Ureter (tissue), 1 donor: ENCODE measurements at regions not wholly inside any gene's neighbourhood (a gene's known extent, or its start where the extent isn't known, plus 50 kb on each side); places are given as distances from the start of the nearest gene placed in this dataset.

Experiments used
- DNase-seq: peaks from one replicate; pipeline ENCODE4 v3.0.0-alpha.2; 2020; ENCODE audit warnings: low spot score
- donor health status: DM: yes; HTN: yes; CAD: no.

GRCh38 chr22:48263431-48263765 lies 1500.9 kb downstream of the TBC1D22A start:
- DNase-seq: no peak

- DNase-seq: no peak
Observed at GRCh38 chr22:48262596-48263430, 1500.4 kb downstream of the TBC1D22A start.

- no peak for DNase-seq
Observed at GRCh38 chr22:48261706-48262105, 1499.3 kb downstream of the TBC1D22A start.

GRCh38 chr22:48261048-48261621 lies 1498.7 kb downstream of the TBC1D22A start:
- DNase-seq: no peak

GRCh38 chr22:48259991-48260670 lies 1497.7 kb downstream of the TBC1D22A start:
- DNase-seq: no peak

- no peak for DNase-seq
Observed at GRCh38 chr22:48258811-48259210, 1496.4 kb downstream of the TBC1D22A start.

GRCh38 chr22:48258064-48258701 lies 1495.7 kb downstream of the TBC1D22A start:
- no peak for DNase-seq

- no peak for DNase-seq
Observed at GRCh38 chr22:48257685-48258055, 1495.2 kb downstream of the TBC1D22A start.

- DNase-seq: no peak
Observed at GRCh38 chr22:48256776-48257684, 1494.6 kb downstream of the TBC1D22A start.

- DNase-seq: no peak
Observed at GRCh38 chr22:48256041-48256739, 1493.7 kb downstream of the TBC1D22A start.

GRCh38 chr22:48254311-48254873 lies 1491.9 kb downstream of the TBC1D22A start:
- DNase-seq: no peak

GRCh38 chr22:48253573-48253972 lies 1491.1 kb downstream of the TBC1D22A start:
- DNase-seq: no peak

- DNase-seq: no peak
Observed at GRCh38 chr22:48253136-48253535, 1490.7 kb downstream of the TBC1D22A start.

- no peak for DNase-seq
Observed at GRCh38 chr22:48251629-48252028, 1489.2 kb downstream of the TBC1D22A start.

- no peak for DNase-seq
Observed at GRCh38 chr22:48250937-48251530, 1488.6 kb downstream of the TBC1D22A start.

- no peak for DNase-seq
Observed at GRCh38 chr22:48250286-48250895, 1487.9 kb downstream of the TBC1D22A start.

- no peak for DNase-seq
Observed at GRCh38 chr22:48249713-48250268, 1487.3 kb downstream of the TBC1D22A start.

- DNase-seq: no peak
Observed at GRCh38 chr22:48248901-48249455, 1486.5 kb downstream of the TBC1D22A start.

- no peak for DNase-seq
Observed at GRCh38 chr22:48247829-48248228, 1485.4 kb downstream of the TBC1D22A start.
